HepG2 (cell line): ENCODE measurements at regions not wholly inside any gene's neighbourhood (a gene's known extent, or its start where the extent isn't known, plus 50 kb on each side); places are given as distances from the start of the nearest gene placed in this dataset.

ENCODE experiments used
- ATAC-seq: fragments of 200-7000 bp; cut with Tn5 transposase; 3 replicates; pipeline ENCODE4 v1.9.1; 2020; ENCODE audit warnings: mild to moderate bottlenecking, moderate library complexity
- BruUV-seq: library from RNA; stranded (reverse); fragments of 400-500 nt; replicated peaks from 2 replicates; lab custom pipeline; 2021; lab: Mats Ljungman, UMichigan
- CTCF ChIA-PET: fragments of 300-600 bp; formaldehyde crosslinking; extraction: SDS; loops from one replicate; lab custom pipeline; 2021; ENCODE audit warnings: low total read pairs, inconsistent platforms, low intra/inter-chr PET ratio; lab: Yijun Ruan, JAX
- POLR2A ChIA-PET: fragments of 350-600 bp; sonication (Branson Sonifier 250); formaldehyde crosslinking; loops from one replicate; lab custom pipeline; 2020; ENCODE audit warnings: antibody characterized with exemption, inconsistent platforms; lab: Yijun Ruan, JAX
- DNase-seq: peaks from one replicate; pipeline ENCODE4 v3.0.0-alpha.2; 2015; ENCODE audit warnings: low spot score
- FAIRE-seq: peaks from 3 replicates; lab custom pipeline; 2011; peaks lifted over from hg19 to GRCh38; lab: Jason Lieb, UNC
- H2AFZ ChIP-seq: one replicate; pipeline ENCODE4 v1.6.1; 2011; ENCODE audit warnings: low read length, inconsistent platforms
- H3K27ac ChIP-seq: fragments of 300-600 bp; 3 replicates; pipeline ENCODE4 v1.8.0; 2011; ENCODE audit warnings: mixed run types, mild to moderate bottlenecking, mixed read lengths, low read length, inconsistent platforms; ENCODE audit not compliant: insufficient read depth; ENCODE audit errors: extremely low read length
- H3K27me3 ChIP-seq, 2 experiments: fragments of 200-600 bp in 1 of 2; 2 replicates in 1 of 2; 3 replicates in 1 of 2; pipeline versions ENCODE4 v1.6.0 to v1.8.0; 2011; ENCODE audit warnings: low read length in 2 of 2, mild to moderate bottlenecking in 2 of 2, moderate library complexity in 2 of 2, inconsistent platforms in 1 of 2; ENCODE audit not compliant: insufficient read depth in 2 of 2, control insufficient read depth in 1 of 2
- H3K36me3 ChIP-seq, 2 experiments: fragments of 200-600 bp in 1 of 2; replicated peaks in 1 of 2; 2 replicates in 1 of 2; 3 replicates in 1 of 2; pipeline versions ENCODE4 v1.5.1 to v1.8.0; 2011; ENCODE audit warnings: low read length in 2 of 2, inconsistent platforms in 1 of 2; ENCODE audit not compliant: insufficient read depth in 2 of 2, control insufficient read depth in 1 of 2
- H3K4me1 ChIP-seq: 2 replicates; pipeline ENCODE4 v1.5.1; 2012; ENCODE audit warnings: low read length, inconsistent platforms; ENCODE audit not compliant: insufficient read depth
- H3K4me2 ChIP-seq: 2 replicates; pipeline ENCODE4 v1.6.0; 2011; ENCODE audit warnings: low read depth, low read length, inconsistent platforms
- H3K4me3 ChIP-seq, 3 experiments: fragments of 200-600 bp in 1 of 3; sonication (generic), shearing (Covaris generic) in 1 of 3; replicated peaks in 1 of 3; 2 replicates each; pipeline ENCODE4 v1.5.1; 2011 to 2016; ENCODE audit warnings: low read length in 3 of 3, inconsistent platforms in 2 of 3, low read depth in 2 of 3, mild to moderate bottlenecking in 2 of 3, control low read depth in 1 of 3, mixed read lengths in 1 of 3; ENCODE audit not compliant: insufficient read depth in 1 of 3
- H3K79me2 ChIP-seq: one replicate; pipeline ENCODE4 v1.6.1; 2011; ENCODE audit warnings: low read length, inconsistent platforms; ENCODE audit not compliant: insufficient read depth
- H3K9ac ChIP-seq: 2 replicates; pipeline ENCODE4 v1.6.0; 2011; ENCODE audit warnings: mild to moderate bottlenecking, low read depth, low read length, inconsistent platforms; ENCODE audit not compliant: insufficient read depth
- H3K9me3 ChIP-seq: 2 replicates; pipeline ENCODE4 v1.5.1; 2012; ENCODE audit warnings: mild to moderate bottlenecking, low read length
- H4K20me1 ChIP-seq: 2 replicates; pipeline ENCODE4 v1.6.0; 2011; ENCODE audit warnings: inconsistent platforms, mild to moderate bottlenecking, low read length, moderate library complexity; ENCODE audit not compliant: insufficient read depth
- BRCA1 ChIP-seq: sonication (generic); formaldehyde crosslinking; IDR thresholded peaks from 2 replicates; pipeline ENCODE4 v1.4.0; 2020; ENCODE audit warnings: missing genetic modification reagents
- GABPA ChIP-seq, 2 experiments: IDR thresholded peaks; 2 replicates each; pipeline ENCODE4 v1.6.1; 2011 to 2016; ENCODE audit warnings: low read depth in 2 of 2, low read length in 1 of 2, missing biosample characterization in 1 of 2, missing genetic modification characterization in 1 of 2
- MAFG ChIP-seq: sonication (generic); formaldehyde crosslinking; IDR thresholded peaks from 2 replicates; pipeline ENCODE4 v1.5.1; 2020; ENCODE audit warnings: mild to moderate bottlenecking, missing genetic modification reagents
- NCOA2 ChIP-seq: sonication (generic); formaldehyde crosslinking; IDR thresholded peaks from 2 replicates; pipeline ENCODE4 v1.8.0; 2022; ENCODE audit warnings: inconsistent platforms
- NR3C1 ChIP-seq: sonication (generic); formaldehyde crosslinking; IDR thresholded peaks from 2 replicates; pipeline ENCODE4 v1.4.0; 2020; ENCODE audit warnings: missing genetic modification reagents
- PRMT3 ChIP-seq: sonication (generic); formaldehyde crosslinking; IDR thresholded peaks from 2 replicates; pipeline ENCODE4 v1.8.1; 2022; ENCODE audit warnings: low read depth, mild to moderate bottlenecking, moderate library complexity, missing genetic modification reagents, borderline replicate concordance
- PRPF4 ChIP-seq: fragments of 200-400 bp; formaldehyde crosslinking; IDR thresholded peaks from 2 replicates; pipeline ENCODE4 v1.6.1; 2016; ENCODE audit warnings: low read length, low read depth; ENCODE audit not compliant: poor library complexity, severe bottlenecking
- SOX5 ChIP-seq: IDR thresholded peaks from 2 replicates; pipeline ENCODE4 v1.6.1; 2016; ENCODE audit warnings: borderline replicate concordance
- ZFP36 ChIP-seq: fragments of 150-350 bp; IDR thresholded peaks from 2 replicates; pipeline ENCODE4 v1.6.1; 2018; ENCODE audit warnings: borderline replicate concordance, low read length, low read depth; ENCODE audit not compliant: partially characterized antibody
- ZNF296 ChIP-seq: sonication (generic); formaldehyde crosslinking; conservative IDR thresholded peaks from 2 replicates; pipeline ENCODE4 v1.5.0; 2020; ENCODE audit warnings: mild to moderate bottlenecking, missing genetic modification reagents
- ZNF432 ChIP-seq: sonication (generic); formaldehyde crosslinking; IDR thresholded peaks from 2 replicates; pipeline ENCODE4 v1.5.0; 2020; ENCODE audit warnings: missing genetic modification reagents, mild to moderate bottlenecking, borderline replicate concordance
- ZNF674 ChIP-seq: sonication (generic); formaldehyde crosslinking; IDR thresholded peaks from 2 replicates; pipeline ENCODE4 v1.5.0; 2020; ENCODE audit warnings: low read depth, mild to moderate bottlenecking, missing genetic modification reagents
- ZNF773 ChIP-seq: sonication (generic); formaldehyde crosslinking; IDR thresholded peaks from 2 replicates; pipeline ENCODE4 v1.4.0; 2020; ENCODE audit warnings: missing genetic modification reagents, borderline replicate concordance
- ZNF775 ChIP-seq: sonication (generic); formaldehyde crosslinking; IDR thresholded peaks from 2 replicates; pipeline ENCODE4 v1.4.0; 2020; ENCODE audit warnings: missing genetic modification reagents, mild to moderate bottlenecking, moderate library complexity, borderline replicate concordance
- ZZZ3 ChIP-seq: sonication (generic); formaldehyde crosslinking; IDR thresholded peaks from 2 replicates; pipeline ENCODE4 v1.4.0; 2020; ENCODE audit warnings: missing genetic modification reagents, mild to moderate bottlenecking, borderline replicate concordance
- WGBS: methylation state at CpG from one replicate; pipeline ENCODE4 v1.1.6; 2017; ENCODE audit warnings: low lambda C conversion rate; 5-methylcytosine and 5-hydroxymethylcytosine counted together
- in situ Hi-C: cut with HindIII; loops from 2 replicates; pipeline ENCODE4 v1.10.0; 2017; ENCODE audit warnings: low pct_unique_long_range_greater_than_20kb; ENCODE audit not compliant: extremely low pct_ligation_motif_present
- intact Hi-C: fragments of 100-400 bp; cut with micrococcal nuclease; formaldehyde crosslinking; loops from one replicate; pipeline ENCODE4 v1.10.0; 2022; ENCODE audit not compliant: unreplicated experiment
- TF ChIP-seq, protein P1 (sequence below): sonication (generic); formaldehyde crosslinking; conservative IDR thresholded peaks from 2 replicates; pipeline ENCODE4 v1.4.0; 2020; ENCODE audit warnings: mild to moderate bottlenecking, missing genetic modification reagents, moderate library complexity

DNA sequence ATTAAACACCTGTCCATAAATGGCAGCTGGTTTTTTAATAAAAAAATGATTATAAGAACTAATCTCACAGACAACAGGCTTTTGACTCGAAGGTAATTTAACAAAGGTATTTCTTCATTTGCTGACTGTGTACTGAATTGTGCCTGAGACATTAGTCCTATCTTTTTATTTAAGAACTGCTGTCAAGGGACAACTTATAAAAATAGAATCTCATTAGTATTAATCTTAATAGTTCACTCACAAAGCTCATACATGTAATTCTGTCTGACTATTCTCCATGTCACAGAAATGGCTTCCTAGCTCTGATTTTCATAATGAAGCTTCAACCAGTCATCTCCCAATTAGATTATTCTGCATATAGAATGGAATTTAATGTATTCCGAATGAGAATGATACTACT lies 276.9 kb upstream of the PDZRN3 start:
- Histone ChIP-seq H3K27ac (no peak overlapping the region), H3K9ac (no peak overlapping the region), H3K9me3 (no peaks in the 10 kb centered on the region), H4K20me1 (no peaks in the 10 kb centered on the region), H3K4me2 (no peak overlapping the region), H3K4me1 (no peaks in the 10 kb centered on the region), H3K79me2 (no peaks in the 10 kb centered on the region), H3K4me3 (no peak overlapping the region), H2AFZ (no peak overlapping the region), H3K27me3 (no peaks in the 10 kb centered on the region), H3K36me3 (no peaks in the 10 kb centered on the region)
- 0% methylated on average over 2 of the region's 2 CpGs for WGBS
- no peak for TF ChIP-seq NCOA2 (CRISPR knock-in tag)
- no peak for TF ChIP-seq PRPF4
- no peak for TF ChIP-seq ZZZ3 (CRISPR knock-in tag)
- no peak for FAIRE-seq
- in situ Hi-C loops = no loop called here
- DNase-seq = no peak
- intact Hi-C loops = no loop called here
- BruUV-seq = no TSS peak
- POLR2A ChIA-PET = no interaction called here
- CTCF ChIA-PET = no interaction called here
- ATAC-seq = no peak

DNA sequence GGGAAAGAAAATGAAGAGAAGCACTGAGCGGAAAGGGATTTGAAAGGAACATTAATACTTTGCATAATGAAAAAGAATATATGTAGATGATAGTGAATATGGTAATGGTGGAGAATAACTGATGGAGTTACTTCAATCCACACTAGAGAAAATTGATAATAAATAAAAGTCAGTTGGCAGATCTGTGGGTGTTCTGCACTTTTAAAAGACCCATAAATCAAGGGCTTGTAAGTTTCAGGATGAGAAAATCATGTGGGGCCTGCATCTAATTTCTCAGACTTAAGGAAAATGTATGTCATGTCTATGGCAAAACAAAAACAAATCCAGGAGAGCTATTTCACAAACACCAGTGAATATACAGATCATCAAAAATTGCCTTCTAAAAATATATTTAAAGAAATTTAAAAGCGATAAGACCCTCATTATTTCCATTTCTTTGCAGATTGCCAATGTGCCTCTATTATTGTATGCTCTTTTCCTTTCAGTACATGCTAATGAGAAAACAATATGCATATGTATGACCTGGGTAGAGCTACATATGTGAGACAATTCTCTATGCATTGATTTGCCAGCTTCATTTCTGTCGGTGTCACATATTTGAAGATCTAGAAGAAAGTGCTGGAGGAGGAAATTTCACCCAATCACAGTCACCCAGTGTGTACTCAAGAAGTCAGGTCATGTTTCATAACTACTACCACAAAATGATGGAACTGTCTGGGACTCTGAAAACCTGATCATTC lies 269.9 kb upstream of the PDZRN3 start:
- Histone ChIP-seq H3K4me1 (no peaks in the 10 kb centered on the region), H3K79me2 (no peaks in the 10 kb centered on the region), H3K27me3 (no peaks in the 10 kb centered on the region), H3K27ac (no peak overlapping the region), H3K9me3 (0 out of 2 replicates have a peak, but pooled peaks cover 3% of the 10 kb centered on the region), H4K20me1 (no peaks in the 10 kb centered on the region), H3K36me3 (no peaks in the 10 kb centered on the region), H2AFZ (no peak overlapping the region), H3K4me2 (no peak overlapping the region), H3K4me3 (no peak overlapping the region)
- no peak for DNase-seq
- 3% methylated on average over 3 of the region's 3 CpGs for WGBS
- in situ Hi-C loops (no loop called here), intact Hi-C loops (no loop called here)
- POLR2A ChIA-PET = no interaction called here
- CTCF ChIA-PET = no interaction called here
- ATAC-seq = no peak
- no peak for TF ChIP-seq ZNF674 (CRISPR knock-in tag)
- no peak for TF ChIP-seq ZFP36
- TF ChIP-seq ZNF296 (CRISPR knock-in tag) = no peak
- no peak for TF ChIP-seq NR3C1 (CRISPR knock-in tag)
- TF ChIP-seq GABPA (IDR thresholded peaks at IDR 0.05; ENCODE audit: low read depth, low read length) = no peak
- no peak for TF ChIP-seq GABPA (CRISPR knock-in tag; IDR thresholded peaks at IDR 0.05; ENCODE audit: low read depth)
- TF ChIP-seq NCOA2 (CRISPR knock-in tag) = no peak
- TF ChIP-seq ZNF773 (CRISPR knock-in tag) = no peak
- TF ChIP-seq ZNF775 (CRISPR knock-in tag) = no peak
- TF ChIP-seq SOX5 (CRISPR knock-in tag) = no peak
- no peak for TF ChIP-seq BRCA1 (CRISPR knock-in tag)
- TF ChIP-seq PRMT3 (CRISPR knock-in tag) = no peak
- TF ChIP-seq MAFG (CRISPR knock-in tag) = no peak
- TF ChIP-seq ZNF432 (CRISPR knock-in tag) = no peak
- TF ChIP-seq, protein P1, sequence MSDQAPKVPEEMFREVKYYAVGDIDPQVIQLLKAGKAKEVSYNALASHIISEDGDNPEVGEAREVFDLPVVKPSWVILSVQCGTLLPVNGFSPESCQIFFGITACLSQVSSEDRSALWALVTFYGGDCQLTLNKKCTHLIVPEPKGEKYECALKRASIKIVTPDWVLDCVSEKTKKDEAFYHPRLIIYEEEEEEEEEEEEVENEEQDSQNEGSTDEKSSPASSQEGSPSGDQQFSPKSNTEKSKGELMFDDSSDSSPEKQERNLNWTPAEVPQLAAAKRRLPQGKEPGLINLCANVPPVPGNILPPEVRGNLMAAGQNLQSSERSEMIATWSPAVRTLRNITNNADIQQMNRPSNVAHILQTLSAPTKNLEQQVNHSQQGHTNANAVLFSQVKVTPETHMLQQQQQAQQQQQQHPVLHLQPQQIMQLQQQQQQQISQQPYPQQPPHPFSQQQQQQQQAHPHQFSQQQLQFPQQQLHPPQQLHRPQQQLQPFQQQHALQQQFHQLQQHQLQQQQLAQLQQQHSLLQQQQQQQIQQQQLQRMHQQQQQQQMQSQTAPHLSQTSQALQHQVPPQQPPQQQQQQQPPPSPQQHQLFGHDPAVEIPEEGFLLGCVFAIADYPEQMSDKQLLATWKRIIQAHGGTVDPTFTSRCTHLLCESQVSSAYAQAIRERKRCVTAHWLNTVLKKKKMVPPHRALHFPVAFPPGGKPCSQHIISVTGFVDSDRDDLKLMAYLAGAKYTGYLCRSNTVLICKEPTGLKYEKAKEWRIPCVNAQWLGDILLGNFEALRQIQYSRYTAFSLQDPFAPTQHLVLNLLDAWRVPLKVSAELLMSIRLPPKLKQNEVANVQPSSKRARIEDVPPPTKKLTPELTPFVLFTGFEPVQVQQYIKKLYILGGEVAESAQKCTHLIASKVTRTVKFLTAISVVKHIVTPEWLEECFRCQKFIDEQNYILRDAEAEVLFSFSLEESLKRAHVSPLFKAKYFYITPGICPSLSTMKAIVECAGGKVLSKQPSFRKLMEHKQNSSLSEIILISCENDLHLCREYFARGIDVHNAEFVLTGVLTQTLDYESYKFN = no peak
- TF ChIP-seq, all 625 proteins: peak for 0
- H3K9ac ChIP-seq = no peak overlapping the region
- BruUV-seq = no TSS peak
- no peak for FAIRE-seq
